OCI-LY7 (cell line): ENCODE measurements at regions not wholly inside any gene's neighbourhood (a gene's known extent, or its start where the extent isn't known, plus 50 kb on each side); places are given as distances from the start of the nearest gene placed in this dataset.

Experiments used
- BruUV-seq: library from RNA; stranded (reverse); fragments of 400-500 nt; replicated peaks from 2 replicates; lab custom pipeline; 2021; lab: Mats Ljungman, UMichigan
- CTCF ChIA-PET: fragments of 300-600 bp; sonication (Branson Sonifier 250); formaldehyde crosslinking; loops from one replicate; lab custom pipeline; 2022; ENCODE audit warnings: antibody characterized with exemption; ENCODE audit not compliant: unreplicated experiment; lab: Charles Lee
- POLR2A ChIA-PET: fragments of 300-600 bp; sonication (Branson Sonifier 250); formaldehyde crosslinking; loops from one replicate; lab custom pipeline; 2022; ENCODE audit warnings: antibody characterized with exemption; lab: Charles Lee
- DNase-seq: peaks from one replicate; pipeline ENCODE4 v3.0.0-alpha.2; 2015; ENCODE audit warnings: low spot score
- H2AFZ ChIP-seq: fragments of 200-600 bp; sonication (generic), shearing (Covaris generic); 2 replicates; pipeline ENCODE4 v1.6.1; 2014; ENCODE audit warnings: mild to moderate bottlenecking, antibody characterized with exemption, low read length, moderate library complexity
- H3K27ac ChIP-seq: fragments of 200-600 bp; sonication (generic); 2 replicates; pipeline ENCODE4 v1.5.1; 2014; ENCODE audit warnings: mixed run types, low read depth, mild to moderate bottlenecking, moderate library complexity, low read length, inconsistent platforms; ENCODE audit not compliant: poor library complexity, severe bottlenecking
- H3K36me3 ChIP-seq: fragments of 200-600 bp; sonication (generic); 2 replicates; pipeline ENCODE4 v1.6.1; 2014; ENCODE audit warnings: mild to moderate bottlenecking, antibody characterized with exemption, low read length, moderate library complexity, mixed read lengths; ENCODE audit not compliant: insufficient read depth
- H3K4me1 ChIP-seq: fragments of 200-600 bp; sonication (generic); 2 replicates; pipeline ENCODE4 v1.5.1; 2014; ENCODE audit warnings: mild to moderate bottlenecking, low read length; ENCODE audit not compliant: insufficient read depth, poor library complexity, severe bottlenecking
- H3K4me2 ChIP-seq: fragments of 200-600 bp; sonication (generic); 2 replicates; pipeline ENCODE4 v1.6.1; 2014; ENCODE audit warnings: mild to moderate bottlenecking, low read length
- H3K4me3 ChIP-seq: fragments of 200-600 bp; sonication (generic); 2 replicates; pipeline ENCODE4 v1.5.1; 2014; ENCODE audit warnings: mild to moderate bottlenecking, low read depth, low read length; ENCODE audit not compliant: poor library complexity, severe bottlenecking
- H3K79me2 ChIP-seq: fragments of 200-600 bp; sonication (generic); 2 replicates; pipeline ENCODE4 v1.6.1; 2016; ENCODE audit warnings: low read depth, mild to moderate bottlenecking, low read length, moderate library complexity, mixed read lengths; ENCODE audit not compliant: insufficient read depth
- H3K9me2 ChIP-seq: fragments of 200-600 bp; sonication (generic); 2 replicates; pipeline ENCODE4 v1.6.1; 2016; ENCODE audit warnings: mild to moderate bottlenecking, low read length, mixed read lengths; ENCODE audit not compliant: insufficient read depth
- H3K9me3 ChIP-seq: fragments of 200-600 bp; sonication (generic); 2 replicates; pipeline ENCODE4 v1.6.1; 2014; ENCODE audit warnings: mild to moderate bottlenecking, mixed run types, low read length, mixed read lengths
- H4K20me1 ChIP-seq: fragments of 200-600 bp; sonication (generic); 2 replicates; pipeline ENCODE4 v1.6.1; 2014; ENCODE audit warnings: mild to moderate bottlenecking, antibody characterized with exemption, low read length, moderate library complexity, mixed read lengths; ENCODE audit not compliant: insufficient read depth
- CTCF ChIP-seq: fragments of 200-600 bp; sonication (generic); conservative IDR thresholded peaks from 2 replicates; pipeline ENCODE4 v1.5.1; 2014; ENCODE audit warnings: mild to moderate bottlenecking, antibody characterized with exemption, low read length, moderate library complexity, mixed read lengths
- EZH2phosphoT487 ChIP-seq: fragments of 200-600 bp; sonication (generic); IDR thresholded peaks from 2 replicates; pipeline ENCODE4 v1.6.1; 2018; ENCODE audit warnings: low read depth, borderline replicate concordance, mild to moderate bottlenecking, mixed run types, antibody characterized with exemption, low read length, moderate library complexity, mixed read lengths
- intact Hi-C: fragments of 100-400 bp; cut with micrococcal nuclease; formaldehyde crosslinking; loops from one replicate; pipeline ENCODE4 v1.10.0; 2022; ENCODE audit not compliant: unreplicated experiment

DNA sequence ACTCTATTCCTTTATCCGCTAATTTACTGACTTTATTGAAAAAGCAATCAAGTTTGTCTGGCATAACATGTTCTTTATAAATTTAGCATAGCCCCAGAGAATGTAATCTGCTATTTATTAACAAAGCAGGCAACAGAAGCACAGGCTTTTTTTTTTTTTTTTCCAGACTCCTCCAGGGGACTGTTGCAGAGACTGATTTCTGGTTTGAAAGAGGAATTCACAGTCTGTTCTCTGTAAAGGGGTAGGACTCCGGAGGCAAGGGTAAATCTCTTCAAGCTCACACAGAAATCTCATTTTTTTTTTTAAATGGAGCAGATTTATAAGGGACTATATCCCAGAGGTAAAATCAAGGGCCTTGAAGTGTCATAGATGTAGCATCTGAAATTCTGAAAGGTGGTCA lies 1386.5 kb upstream of the CDH8 start:
- Histone ChIP-seq H3K4me3 (no peak overlapping the region), H4K20me1 (no peaks in the 10 kb centered on the region), H3K36me3 (no peaks in the 10 kb centered on the region), H3K9me2 (no peaks in the 10 kb centered on the region), H3K9me3 (no peaks in the 10 kb centered on the region), H3K79me2 (no peaks in the 10 kb centered on the region), H3K4me2 (no peak overlapping the region), H3K27ac (no peak overlapping the region), H3K4me1 (no peaks in the 10 kb centered on the region), H2AFZ (no peak overlapping the region)
- BruUV-seq, result no TSS peak
- TF ChIP-seq CTCF, result no peak
- no peak for TF ChIP-seq EZH2phosphoT487
- intact Hi-C loops, result no loop called here
- DNase-seq, result no peak
- ChIA-PET POLR2A (interaction anchor here (0.6 to 0.8 kb wide), 4 partner anchors 124 to 1076 kb away, joined by 3 to 6 read pairs (median 3); no protein-coding TSS in a partner anchor), CTCF (no interaction called here)

- Histone ChIP-seq H3K4me1 (no peaks in the 10 kb centered on the region), H3K36me3 (no peaks in the 10 kb centered on the region), H3K4me2 (no peak overlapping the region), H3K9me3 (no peaks in the 10 kb centered on the region), H2AFZ (no peak overlapping the region), H3K79me2 (no peaks in the 10 kb centered on the region), H3K27ac (no peak overlapping the region), H4K20me1 (no peaks in the 10 kb centered on the region), H3K4me3 (no peak overlapping the region), H3K9me2 (no peaks in the 10 kb centered on the region)
- TF ChIP-seq CTCF, result no peak
- no peak for TF ChIP-seq EZH2phosphoT487
- intact Hi-C loops, result no loop called here
- DNase-seq, result no peak
- no TSS peak for BruUV-seq
- CTCF ChIA-PET, result no interaction called here
- POLR2A ChIA-PET, result interaction anchor here (0.7 kb wide), 1 partner anchor 219 kb away, joined by 3 read pairs; no protein-coding TSS in a partner anchor
These were observed 1380.5 kb upstream of the CDH8 start for GRCh38 chr16:63416712-63417111.

- CTCF ChIA-PET, result no interaction called here
- POLR2A ChIA-PET, result no interaction called here
- Histone ChIP-seq H3K9me2 (no peaks in the 10 kb centered on the region), H3K27ac (no peak overlapping the region), H3K4me1 (no peaks in the 10 kb centered on the region), H4K20me1 (no peaks in the 10 kb centered on the region), H3K4me2 (no peak overlapping the region), H3K9me3 (no peaks in the 10 kb centered on the region), H3K36me3 (no peaks in the 10 kb centered on the region), H2AFZ (no peak overlapping the region), H3K79me2 (no peaks in the 10 kb centered on the region), H3K4me3 (no peak overlapping the region)
- intact Hi-C loops, result no loop called here
- BruUV-seq, result no TSS peak
- no peak for TF ChIP-seq CTCF
- DNase-seq, result no peak
These were observed 1378.8 kb upstream of the CDH8 start for GRCh38 chr16:63415014-63415413.
